RWPE2 (cell line): ENCODE measurements at regions not wholly inside any gene's neighbourhood (a gene's known extent, or its start where the extent isn't known, plus 50 kb on each side); places are given as distances from the start of the nearest gene placed in this dataset.

Source experiments
- ATAC-seq: fragments of 200-7000 bp; cut with Tn5 transposase; 3 replicates; pipeline ENCODE4 v1.9.1; 2021; ENCODE audit warnings: low read depth
- DNase-seq: peaks from one replicate; pipeline ENCODE4 v3.0.0-alpha.2; 2020; ENCODE audit warnings: low spot score
- H3K27ac ChIP-seq: fragments of 450-650 bp; 2 replicates; pipeline ENCODE4 v1.5.1; 2017; ENCODE audit warnings: mild to moderate bottlenecking; ENCODE audit not compliant: poor library complexity, severe bottlenecking
- H3K27me3 ChIP-seq: fragments of 250-450 bp; sonication (Bioruptor Pico); 2 replicates; pipeline ENCODE4 v1.5.1; 2021; ENCODE audit warnings: mild to moderate bottlenecking, moderate library complexity; ENCODE audit not compliant: insufficient read depth, poor library complexity, severe bottlenecking
- H3K36me3 ChIP-seq: fragments of 250-450 bp; sonication (Bioruptor Pico); 2 replicates; pipeline ENCODE4 v1.5.1; 2020; ENCODE audit warnings: low read depth, mild to moderate bottlenecking, moderate library complexity
- H3K4me1 ChIP-seq: fragments of 250-450 bp; sonication (Bioruptor Pico); 2 replicates; pipeline ENCODE4 v1.5.1; 2021; ENCODE audit warnings: mild to moderate bottlenecking, moderate library complexity; ENCODE audit not compliant: insufficient read depth, poor library complexity, severe bottlenecking
- H3K4me3 ChIP-seq: fragments of 250-450 bp; sonication (Bioruptor Pico); 2 replicates; pipeline ENCODE4 v1.5.1; 2021; ENCODE audit warnings: mild to moderate bottlenecking, moderate library complexity; ENCODE audit not compliant: severe bottlenecking
- H3K9me3 ChIP-seq: fragments of 250-450 bp; sonication (Bioruptor Pico); 2 replicates; pipeline ENCODE4 v1.5.1; 2021; ENCODE audit warnings: mild to moderate bottlenecking, moderate library complexity; ENCODE audit not compliant: severe bottlenecking
- TF ChIP-seq, protein P1 (sequence below): fragments of 450-650 bp; IDR thresholded peaks from one replicate; pipeline ENCODE4 v1.5.1; 2017; ENCODE audit warnings: mild to moderate bottlenecking, moderate library complexity; ENCODE audit not compliant: poor library complexity, severe bottlenecking

DNA sequence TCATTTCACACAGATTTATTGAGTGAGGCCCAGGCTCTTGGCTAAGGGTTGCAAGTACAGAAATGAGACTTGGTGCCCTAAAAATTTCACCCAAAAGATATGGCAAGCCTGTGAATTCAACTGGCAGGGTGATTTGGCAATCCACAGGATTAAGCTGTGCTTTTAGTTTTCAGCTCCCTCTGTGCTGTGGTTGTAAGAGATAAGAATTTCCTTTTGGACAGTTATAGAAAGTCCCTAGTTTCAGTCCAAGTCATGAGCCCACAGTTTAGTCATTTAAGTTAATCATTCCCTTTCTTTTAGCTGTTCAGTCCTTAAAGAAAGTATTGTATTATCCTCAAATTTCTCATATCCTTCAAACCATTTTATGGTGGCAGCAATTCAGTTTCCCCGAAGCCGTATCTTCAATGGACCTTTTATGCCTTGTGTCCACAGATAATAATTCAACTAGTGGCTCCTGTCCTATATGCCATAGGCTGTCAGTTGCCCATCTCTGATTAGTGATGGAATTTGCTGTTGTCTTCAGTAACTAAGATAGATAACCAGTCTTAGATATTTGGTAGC is 73.4 kb upstream of the NAMPT start:
- Histone ChIP-seq H3K4me1 (no peaks in the 10 kb centered on the region), H3K27me3 (no peaks in the 10 kb centered on the region), H3K4me3 (no peak overlapping the region), H3K27ac (no peak overlapping the region), H3K9me3 (peaks cover 2% of the 10 kb centered on the region), H3K36me3 (no peaks in the 10 kb centered on the region)
- TF ChIP-seq, protein P1, sequence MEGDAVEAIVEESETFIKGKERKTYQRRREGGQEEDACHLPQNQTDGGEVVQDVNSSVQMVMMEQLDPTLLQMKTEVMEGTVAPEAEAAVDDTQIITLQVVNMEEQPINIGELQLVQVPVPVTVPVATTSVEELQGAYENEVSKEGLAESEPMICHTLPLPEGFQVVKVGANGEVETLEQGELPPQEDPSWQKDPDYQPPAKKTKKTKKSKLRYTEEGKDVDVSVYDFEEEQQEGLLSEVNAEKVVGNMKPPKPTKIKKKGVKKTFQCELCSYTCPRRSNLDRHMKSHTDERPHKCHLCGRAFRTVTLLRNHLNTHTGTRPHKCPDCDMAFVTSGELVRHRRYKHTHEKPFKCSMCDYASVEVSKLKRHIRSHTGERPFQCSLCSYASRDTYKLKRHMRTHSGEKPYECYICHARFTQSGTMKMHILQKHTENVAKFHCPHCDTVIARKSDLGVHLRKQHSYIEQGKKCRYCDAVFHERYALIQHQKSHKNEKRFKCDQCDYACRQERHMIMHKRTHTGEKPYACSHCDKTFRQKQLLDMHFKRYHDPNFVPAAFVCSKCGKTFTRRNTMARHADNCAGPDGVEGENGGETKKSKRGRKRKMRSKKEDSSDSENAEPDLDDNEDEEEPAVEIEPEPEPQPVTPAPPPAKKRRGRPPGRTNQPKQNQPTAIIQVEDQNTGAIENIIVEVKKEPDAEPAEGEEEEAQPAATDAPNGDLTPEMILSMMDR, result no peak
- ATAC-seq, result no peak
- no peak for DNase-seq

DNA sequence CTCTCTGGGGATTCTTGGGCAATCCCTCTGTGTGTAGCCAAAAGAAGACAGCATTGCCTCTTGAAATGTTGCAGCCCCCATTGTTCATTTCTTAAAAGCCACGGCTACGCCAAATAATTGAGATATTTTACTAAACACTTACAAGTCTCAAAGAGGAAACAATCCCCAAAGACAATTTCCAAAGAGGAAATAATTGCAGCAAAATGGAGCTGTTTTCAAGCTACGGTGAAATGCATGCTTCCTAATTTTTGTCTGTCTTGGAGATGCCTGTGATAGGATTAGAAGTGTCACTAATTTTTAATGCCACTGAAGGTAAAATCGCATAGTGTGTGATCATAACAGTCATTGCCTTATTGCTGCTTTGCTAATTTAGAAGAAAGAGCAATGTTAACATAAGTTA is 72.9 kb upstream of the NAMPT start:
- no peak for ATAC-seq
- no peak overlapping the region for H3K27ac ChIP-seq

DNA sequence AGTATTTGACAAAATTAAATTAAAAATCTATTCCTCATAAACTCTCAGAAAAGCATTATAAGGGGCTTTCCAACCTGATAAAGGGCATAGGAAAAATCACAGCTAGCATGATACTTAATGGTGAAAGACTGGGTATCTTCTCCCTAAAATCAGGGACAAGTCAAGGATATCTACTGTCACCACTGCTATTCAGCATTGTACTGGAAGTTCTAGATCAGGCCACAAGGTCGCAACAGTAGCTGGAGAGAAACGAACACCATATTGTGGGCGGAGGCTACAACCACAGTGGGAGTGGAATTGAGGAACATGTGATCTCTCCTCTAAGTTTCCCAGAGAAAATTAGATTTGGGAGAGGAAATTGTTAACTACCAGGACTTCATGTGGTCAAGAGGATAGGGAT is 70.0 kb upstream of the NAMPT start:
- TF ChIP-seq, protein P1, result no peak
- DNase-seq, result no peak
- ATAC-seq, result no peak

More for the DNA sequence above, 72.9 kb upstream of the NAMPT start:
- H3K27me3 ChIP-seq, result no peaks in the 10 kb centered on the region
- H3K4me3 ChIP-seq, result no peak overlapping the region
- no peaks in the 10 kb centered on the region for H3K4me1 ChIP-seq
- no peaks in the 10 kb centered on the region for H3K36me3 ChIP-seq
- no peak for DNase-seq
- H3K9me3 ChIP-seq, result peaks cover 2% of the 10 kb centered on the region
- TF ChIP-seq, protein P1, result no peak

DNA sequence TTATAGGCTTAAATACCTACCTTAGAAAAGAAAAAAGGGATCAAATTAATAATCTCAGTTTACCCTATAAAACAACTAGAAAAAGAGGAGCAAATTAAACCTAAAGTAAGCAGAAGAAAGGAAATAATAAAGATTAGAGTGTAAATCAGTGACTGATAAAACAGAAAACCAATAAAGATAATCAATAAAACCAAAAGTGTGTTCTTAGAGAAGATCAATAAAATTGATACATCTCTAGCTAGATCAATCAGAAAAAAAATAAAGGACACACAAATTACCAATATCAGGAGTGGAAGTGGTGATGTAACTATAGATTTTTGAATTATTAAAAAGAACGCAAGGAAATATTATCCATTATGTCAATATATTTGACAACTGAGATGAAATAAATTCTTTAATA is 69.2 kb upstream of the NAMPT start:
- TF ChIP-seq, protein P1, result no peak
- H3K9me3 ChIP-seq, result peaks cover 4% of the 10 kb centered on the region
- H3K4me1 ChIP-seq, result no peaks in the 10 kb centered on the region
- no peak for DNase-seq
- no peaks in the 10 kb centered on the region for H3K27me3 ChIP-seq
- no peak for ATAC-seq
- H3K36me3 ChIP-seq, result no peaks in the 10 kb centered on the region
- no peak overlapping the region for H3K4me3 ChIP-seq
- H3K27ac ChIP-seq, result no peak overlapping the region

More for the DNA sequence above, 70.0 kb upstream of the NAMPT start:
- Histone ChIP-seq H3K27ac (no peak overlapping the region), H3K4me3 (no peak overlapping the region), H3K4me1 (no peaks in the 10 kb centered on the region), H3K27me3 (no peaks in the 10 kb centered on the region), H3K36me3 (no peaks in the 10 kb centered on the region), H3K9me3 (peaks cover 4% of the 10 kb centered on the region)

DNA sequence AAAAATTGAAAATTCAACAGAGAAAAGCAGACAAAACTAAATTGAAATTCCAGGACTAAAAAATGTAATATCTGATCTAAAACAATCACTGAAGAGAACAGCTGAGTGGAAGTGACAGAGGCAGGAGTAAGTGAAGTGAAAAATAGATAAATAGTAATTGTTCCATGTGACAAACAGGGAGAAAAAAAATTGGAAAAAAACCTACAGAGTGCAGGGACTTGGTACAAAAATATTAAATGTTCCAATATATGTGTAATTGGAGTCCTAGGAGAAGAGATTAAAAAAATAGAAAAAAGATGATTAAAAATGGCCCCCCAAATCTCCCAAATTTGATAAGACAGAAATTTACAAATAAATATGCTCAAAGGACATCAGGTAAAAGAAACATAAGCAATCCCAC is 63.4 kb upstream of the NAMPT start:
- TF ChIP-seq, protein P1, result no peak

More for the DNA sequence above, 63.4 kb upstream of the NAMPT start:
- Histone ChIP-seq H3K27me3 (no peaks in the 10 kb centered on the region), H3K4me3 (no peak overlapping the region), H3K9me3 (peaks cover 11% of the 10 kb centered on the region), H3K36me3 (no peaks in the 10 kb centered on the region), H3K27ac (no peak overlapping the region), H3K4me1 (peaks cover 24% of the 10 kb centered on the region)
- DNase-seq, result no peak
- no peak for ATAC-seq
